HCT116 (cell line): ENCODE measurements at regions not wholly inside any gene's neighbourhood (a gene's known extent, or its start where the extent isn't known, plus 50 kb on each side); places are given as distances from the start of the nearest gene placed in this dataset.

ENCODE experiments used
- CEBPB ChIP-seq: IDR thresholded peaks from 2 replicates; pipeline ENCODE4 v1.6.1; 2012; ENCODE audit warnings: low read depth
- CTCF ChIP-seq, 3 experiments: fragments of 200-600 bp in 1 of 3; sonication (generic) in 1 of 3; IDR thresholded peaks in 2 of 3; conservative IDR thresholded peaks in 1 of 3; 2 replicates each; pipeline ENCODE4 v1.5.1; 2012 to 2017; ENCODE audit warnings: low read depth in 2 of 3, low read length in 2 of 3, antibody characterized with exemption in 1 of 3, borderline replicate concordance in 1 of 3, control low read depth in 1 of 3, mild to moderate bottlenecking in 1 of 3, mixed read lengths in 1 of 3, mixed run types in 1 of 3, moderate library complexity in 1 of 3; ENCODE audit not compliant: insufficient read depth in 1 of 3
- EGR1 ChIP-seq: IDR thresholded peaks from 2 replicates; pipeline ENCODE4 v1.6.1; 2012; ENCODE audit warnings: low read depth
- EZH2phosphoT487 ChIP-seq: fragments of 200-600 bp; IDR thresholded peaks from 2 replicates; pipeline ENCODE4 v1.6.1; 2018; ENCODE audit warnings: antibody characterized with exemption, borderline replicate concordance
- FOSL1 ChIP-seq: IDR thresholded peaks from 2 replicates; pipeline ENCODE4 v1.6.1; 2012; ENCODE audit warnings: low read depth
- JUND ChIP-seq: IDR thresholded peaks from 2 replicates; pipeline ENCODE4 v1.6.1; 2012
- MAX ChIP-seq: IDR thresholded peaks from 2 replicates; pipeline ENCODE4 v1.6.1; 2012
- POLR2A ChIP-seq: IDR thresholded peaks from 2 replicates; pipeline ENCODE4 v1.7.0; 2011; ENCODE audit warnings: borderline replicate concordance; ENCODE audit not compliant: insufficient read depth, insufficient read length; ENCODE audit errors: extremely low read depth
- POLR2AphosphoS5 ChIP-seq: IDR thresholded peaks from 2 replicates; pipeline ENCODE4 v1.6.1; 2011; ENCODE audit warnings: mild to moderate bottlenecking, low read depth, low read length, moderate library complexity
- SP1 ChIP-seq: IDR thresholded peaks from 2 replicates; pipeline ENCODE4 v1.6.1; 2012; ENCODE audit warnings: low read depth
- TCF7L2 ChIP-seq: IDR thresholded peaks from 2 replicates; pipeline ENCODE4 v1.7.0; 2011; ENCODE audit warnings: borderline replicate concordance, inconsistent platforms; ENCODE audit not compliant: insufficient read depth, insufficient read length; ENCODE audit errors: extremely low read depth
- YY1 ChIP-seq: IDR thresholded peaks from 2 replicates; pipeline ENCODE4 v1.6.1; 2011; ENCODE audit warnings: low read length, low read depth, moderate library complexity, mild to moderate bottlenecking; ENCODE audit not compliant: insufficient replicate concordance; ENCODE audit errors: extremely low read depth
- ZBTB33 ChIP-seq: IDR thresholded peaks from 2 replicates; pipeline ENCODE4 v1.6.1; 2011; ENCODE audit warnings: mild to moderate bottlenecking, low read length, moderate library complexity; ENCODE audit not compliant: insufficient replicate concordance; ENCODE audit errors: extremely low read depth
- ZNF274 ChIP-seq: fragments of 200-500 bp; sonication (Bioruptor generic); IDR thresholded peaks from 2 replicates; pipeline ENCODE4 v1.6.1; 2014; ENCODE audit warnings: mild to moderate bottlenecking, low read depth, low read length, inconsistent platforms

GRCh38 chr3:156763386-156763785 is 62.8 kb upstream of the LEKR1 start:
- TF ChIP-seq CTCF (IDR thresholded peaks at IDR 0.05 in 2 of 3, conservative IDR thresholded peaks at IDR 0.05 in 1 of 3; ENCODE audit: borderline replicate concordance in 1 of 3, insufficient read depth in 1 of 3, low read depth in 2 of 3, low read length in 2 of 3) = no peak
- TF ChIP-seq POLR2AphosphoS5 = no peak
- TF ChIP-seq EGR1 = no peak
- no peak for TF ChIP-seq POLR2A
- no peak for TF ChIP-seq YY1
- no peak for TF ChIP-seq TCF7L2
- no peak for TF ChIP-seq MAX
- no peak for TF ChIP-seq EZH2phosphoT487
- no peak for TF ChIP-seq ZBTB33
- TF ChIP-seq FOSL1 = no peak
- TF ChIP-seq ZNF274 = no peak
- TF ChIP-seq CEBPB = no peak
- TF ChIP-seq SP1 = no peak
- no peak for TF ChIP-seq JUND
